ENCODE measurements at regions not wholly inside any gene's neighbourhood (a gene's known extent, or its start where the extent isn't known, plus 50 kb on each side); places are given as distances from the start of the nearest gene placed in this dataset.

DNA sequence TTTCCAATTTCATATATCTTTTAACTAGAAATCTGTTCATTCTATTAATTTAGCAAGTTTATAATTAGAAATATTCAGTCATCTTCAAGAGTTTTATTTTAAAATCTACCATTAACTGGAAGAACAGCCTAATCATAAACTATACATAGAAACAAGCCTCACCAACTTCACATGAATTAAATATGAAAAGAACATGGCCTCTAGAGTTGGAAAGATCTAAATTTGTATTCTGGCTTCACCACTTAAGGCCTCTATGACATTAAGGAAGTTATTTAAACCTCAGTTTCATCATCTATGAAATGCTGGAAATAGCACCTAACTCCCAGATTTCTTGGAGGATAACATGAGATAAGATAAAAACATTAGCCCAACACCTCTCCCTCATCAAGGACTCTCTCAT is 51.4 kb upstream of the SCN7A start:
- Histone ChIP-seq H3K4me1 (ENCODE audit: control insufficient read depth, insufficient read depth, low read length) (no peaks in the 10 kb centered on the region), H3K27me3 (ENCODE audit: control insufficient read depth, insufficient read depth, low read length) (no peaks in the 10 kb centered on the region), H3K36me3 (ENCODE audit: insufficient read depth, low read length) (no peaks in the 10 kb centered on the region), H3K4me3 (ENCODE audit: low read length) (no peak overlapping the region), H3K9me3 (replicated peaks; ENCODE audit: low read length) (no peaks in the 10 kb centered on the region), H3K9ac (ENCODE audit: low read depth, low read length) (no peak overlapping the region), H3K4me2 (ENCODE audit: low read length) (no peak overlapping the region)
